ENCODE measurements at regions not wholly inside any gene's neighbourhood (a gene's known extent, or its start where the extent isn't known, plus 50 kb on each side); places are given as distances from the start of the nearest gene placed in this dataset.

DNA sequence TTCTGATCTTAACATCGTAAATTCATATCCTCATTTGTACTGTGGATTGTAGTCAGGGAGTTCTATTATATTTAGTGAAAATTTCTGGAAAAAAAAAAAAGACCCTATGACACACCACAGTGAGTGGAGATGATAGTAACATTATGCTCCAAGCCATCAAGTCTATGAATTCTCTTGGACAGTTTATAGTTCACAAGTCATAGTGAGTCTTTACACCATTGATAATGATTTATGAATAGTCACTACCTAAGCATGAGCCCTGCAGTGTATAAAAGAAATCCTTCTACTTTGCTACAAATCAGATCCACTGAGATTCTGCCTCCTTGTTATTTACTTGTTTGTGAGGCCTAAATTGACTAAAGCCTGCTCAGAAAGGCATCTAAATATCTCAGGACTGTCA lies 772.2 kb upstream of the NOVA1 start:
- Histone ChIP-seq H3K36me3 (ENCODE audit: insufficient read depth, low read length) (no peaks in the 10 kb centered on the region), H2AFZ (ENCODE audit: low read length) (no peak overlapping the region), H3K4me1 (ENCODE audit: insufficient read depth, low read length) (no peaks in the 10 kb centered on the region), H3K4me2 (ENCODE audit: insufficient read depth, low read length) (no peak overlapping the region), H3K4me3 (ENCODE audit: insufficient read depth, low read length) (no peak overlapping the region), H4K20me1 (ENCODE audit: insufficient read depth, low read length) (no peaks in the 10 kb centered on the region), H3K27ac (ENCODE audit: low read depth, low read length) (no peak overlapping the region), H3K27me3 (ENCODE audit: insufficient read depth, low read length) (no peaks in the 10 kb centered on the region), H3K9me3 (ENCODE audit: low read depth, low read length) (no peaks in the 10 kb centered on the region), H3K79me2 (ENCODE audit: insufficient read depth, low read length) (no peaks in the 10 kb centered on the region)
- DNase-seq (ENCODE audit: insufficient read length, low spot score, missing footprints), result no peak
- TF ChIP-seq, protein P1, sequence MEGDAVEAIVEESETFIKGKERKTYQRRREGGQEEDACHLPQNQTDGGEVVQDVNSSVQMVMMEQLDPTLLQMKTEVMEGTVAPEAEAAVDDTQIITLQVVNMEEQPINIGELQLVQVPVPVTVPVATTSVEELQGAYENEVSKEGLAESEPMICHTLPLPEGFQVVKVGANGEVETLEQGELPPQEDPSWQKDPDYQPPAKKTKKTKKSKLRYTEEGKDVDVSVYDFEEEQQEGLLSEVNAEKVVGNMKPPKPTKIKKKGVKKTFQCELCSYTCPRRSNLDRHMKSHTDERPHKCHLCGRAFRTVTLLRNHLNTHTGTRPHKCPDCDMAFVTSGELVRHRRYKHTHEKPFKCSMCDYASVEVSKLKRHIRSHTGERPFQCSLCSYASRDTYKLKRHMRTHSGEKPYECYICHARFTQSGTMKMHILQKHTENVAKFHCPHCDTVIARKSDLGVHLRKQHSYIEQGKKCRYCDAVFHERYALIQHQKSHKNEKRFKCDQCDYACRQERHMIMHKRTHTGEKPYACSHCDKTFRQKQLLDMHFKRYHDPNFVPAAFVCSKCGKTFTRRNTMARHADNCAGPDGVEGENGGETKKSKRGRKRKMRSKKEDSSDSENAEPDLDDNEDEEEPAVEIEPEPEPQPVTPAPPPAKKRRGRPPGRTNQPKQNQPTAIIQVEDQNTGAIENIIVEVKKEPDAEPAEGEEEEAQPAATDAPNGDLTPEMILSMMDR (IDR thresholded peaks at IDR 0.05; ENCODE audit: extremely low read depth, low read depth, low read length), result no peak

- H3K4me3 ChIP-seq (ENCODE audit: insufficient read depth, low read length), result no peak overlapping the region
- no peak for DNase-seq (ENCODE audit: insufficient read length, low spot score, missing footprints)
- no peaks in the 10 kb centered on the region for H3K4me1 ChIP-seq (ENCODE audit: insufficient read depth, low read length)
- no peak overlapping the region for H3K4me2 ChIP-seq (ENCODE audit: insufficient read depth, low read length)
- H3K36me3 ChIP-seq (ENCODE audit: insufficient read depth, low read length), result no peaks in the 10 kb centered on the region
- no peaks in the 10 kb centered on the region for H4K20me1 ChIP-seq (ENCODE audit: insufficient read depth, low read length)
- H3K27ac ChIP-seq (ENCODE audit: low read depth, low read length), result no peak overlapping the region
- TF ChIP-seq, protein P1 (IDR thresholded peaks at IDR 0.05; ENCODE audit: extremely low read depth, low read depth, low read length), result no peak
- H2AFZ ChIP-seq (ENCODE audit: low read length), result no peak overlapping the region
- H3K9me3 ChIP-seq (ENCODE audit: low read depth, low read length), result no peaks in the 10 kb centered on the region
- no peaks in the 10 kb centered on the region for H3K79me2 ChIP-seq (ENCODE audit: insufficient read depth, low read length)
- no peaks in the 10 kb centered on the region for H3K27me3 ChIP-seq (ENCODE audit: insufficient read depth, low read length)
These were observed 772.9 kb upstream of the NOVA1 start for GRCh38 chr14:27370775-27371174.

- no peaks in the 10 kb centered on the region for H3K79me2 ChIP-seq (ENCODE audit: insufficient read depth, low read length)
- H3K4me2 ChIP-seq (ENCODE audit: insufficient read depth, low read length), result no peak overlapping the region
- no peak overlapping the region for H2AFZ ChIP-seq (ENCODE audit: low read length)
- no peaks in the 10 kb centered on the region for H3K9me3 ChIP-seq (ENCODE audit: low read depth, low read length)
- H3K4me3 ChIP-seq (ENCODE audit: insufficient read depth, low read length), result no peak overlapping the region
- no peak overlapping the region for H3K27ac ChIP-seq (ENCODE audit: low read depth, low read length)
- DNase-seq (ENCODE audit: insufficient read length, low spot score, missing footprints), result no peak
- H3K27me3 ChIP-seq (ENCODE audit: insufficient read depth, low read length), result no peaks in the 10 kb centered on the region
- no peaks in the 10 kb centered on the region for H3K4me1 ChIP-seq (ENCODE audit: insufficient read depth, low read length)
- H4K20me1 ChIP-seq (ENCODE audit: insufficient read depth, low read length), result no peaks in the 10 kb centered on the region
- TF ChIP-seq, protein P1 (IDR thresholded peaks at IDR 0.05; ENCODE audit: extremely low read depth, low read depth, low read length), result no peak
- no peaks in the 10 kb centered on the region for H3K36me3 ChIP-seq (ENCODE audit: insufficient read depth, low read length)
These were observed 773.4 kb upstream of the NOVA1 start for GRCh38 chr14:27371209-27371608.

- Histone ChIP-seq H3K79me2 (ENCODE audit: insufficient read depth, low read length) (no peaks in the 10 kb centered on the region), H3K36me3 (ENCODE audit: insufficient read depth, low read length) (no peaks in the 10 kb centered on the region), H3K27ac (ENCODE audit: low read depth, low read length) (no peak overlapping the region), H3K4me3 (ENCODE audit: insufficient read depth, low read length) (no peak overlapping the region), H3K4me1 (ENCODE audit: insufficient read depth, low read length) (no peaks in the 10 kb centered on the region), H4K20me1 (ENCODE audit: insufficient read depth, low read length) (no peaks in the 10 kb centered on the region), H3K9me3 (ENCODE audit: low read depth, low read length) (no peaks in the 10 kb centered on the region), H3K4me2 (ENCODE audit: insufficient read depth, low read length) (no peak overlapping the region), H2AFZ (ENCODE audit: low read length) (no peak overlapping the region), H3K27me3 (ENCODE audit: insufficient read depth, low read length) (no peaks in the 10 kb centered on the region)
- DNase-seq (ENCODE audit: insufficient read length, low spot score, missing footprints), result no peak
- TF ChIP-seq, protein P1 (IDR thresholded peaks at IDR 0.05; ENCODE audit: extremely low read depth, low read depth, low read length), result no peak
These were observed 774.0 kb upstream of the NOVA1 start for GRCh38 chr14:27371868-27372267.
